Aorta (tissue), 5 donors: ENCODE measurements at regions not wholly inside any gene's neighbourhood (a gene's known extent, or its start where the extent isn't known, plus 50 kb on each side); places are given as distances from the start of the nearest gene placed in this dataset.
"Not testable (repeated sequence)": the region's sequence is repeated elsewhere in the genome, so short reads cannot be mapped to it uniquely, and the experiment has no call there.

ENCODE experiments used
- ATAC-seq: fragments of 200-7000 bp; cut with Tn5 transposase; one replicate; pipeline ENCODE4 v1.9.1; 2022; ENCODE audit warnings: moderate library complexity; ENCODE audit not compliant: low FRiP score
- DNase-seq, 2 donors: peaks; one replicate each; pipeline ENCODE4 v3.0.0-alpha.2; 2020
- H3K27ac ChIP-seq, 2 donors: one replicate each; pipeline ENCODE4 v1.5.1; 2013; ENCODE audit warnings: low read length in 2 of 2, mild to moderate bottlenecking in 2 of 2, moderate library complexity in 2 of 2, control low read depth in 1 of 2, inconsistent platforms in 1 of 2, low read depth in 1 of 2
- H3K27me3 ChIP-seq, 2 donors: one replicate each; pipeline ENCODE4 v1.6.1; 2013; ENCODE audit warnings: control low read depth in 1 of 2, low read length in 1 of 2, mild to moderate bottlenecking in 1 of 2, moderate library complexity in 1 of 2; ENCODE audit not compliant: insufficient read depth in 2 of 2, control insufficient read depth in 1 of 2
- H3K36me3 ChIP-seq, 2 donors: one replicate each; pipeline ENCODE4 v1.6.1; 2013; ENCODE audit warnings: control low read depth in 1 of 2, low read length in 1 of 2, mild to moderate bottlenecking in 1 of 2; ENCODE audit not compliant: insufficient read depth in 2 of 2, control insufficient read depth in 1 of 2
- H3K4me1 ChIP-seq, 2 donors: one replicate each; pipeline ENCODE4 v1.6.1; 2013; ENCODE audit warnings: low read length in 2 of 2, control low read depth in 1 of 2, mild to moderate bottlenecking in 1 of 2, moderate library complexity in 1 of 2; ENCODE audit not compliant: insufficient read depth in 2 of 2, control insufficient read depth in 1 of 2
- H3K4me3 ChIP-seq, 2 donors: one replicate each; pipeline ENCODE4 v1.5.1; 2013; ENCODE audit warnings: low read length in 2 of 2, control low read depth in 1 of 2, mild to moderate bottlenecking in 1 of 2
- H3K9me3 ChIP-seq: one replicate; pipeline ENCODE4 v1.6.1; 2013; ENCODE audit warnings: mild to moderate bottlenecking, low read length; ENCODE audit not compliant: control insufficient read depth
- WGBS, 2 donors: extraction: QIAGEN DNeasy Blood & Tissue Kit; methylation state at CpG; one replicate each; pipeline ENCODE4 v1.1.7; 2013; 5-methylcytosine and 5-hydroxymethylcytosine counted together
- intact Hi-C, 2 donors: fragments of 100-400 bp; cut with DNase I; formaldehyde crosslinking; loops; one replicate each; pipeline versions ENCODE4 v1.14.2 to v1.15.0; 2022
- donor health status: healthy with polysubstance abuse.
- donor health status: Bipolar disorder and iron deficiency.
- donor health status: DM: no; HTN: no; CAD: no.
- donor health status: DM: no; HTN: no; CAD: no.
- donor health status: DM: yes; HTN: yes; CAD: no.

DNA sequence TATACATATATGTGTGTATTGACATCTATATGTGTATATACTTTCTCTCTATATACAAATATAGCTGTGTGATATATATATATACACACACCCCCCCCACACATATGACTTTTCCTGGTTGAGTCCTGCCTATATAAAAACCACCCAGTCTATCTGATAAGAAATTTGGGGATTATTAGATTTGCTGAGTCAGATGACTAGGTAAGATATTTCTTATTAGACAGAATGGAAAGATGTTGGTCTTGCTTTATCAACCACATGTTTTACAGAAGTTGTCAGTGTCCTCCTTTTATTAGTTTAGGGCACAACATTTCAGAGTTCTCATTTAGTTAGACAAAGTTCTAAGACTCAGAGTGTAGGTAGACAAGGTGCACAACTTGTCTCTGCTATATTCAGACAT, 953.3 kb downstream of the METTL15 start:
- intact Hi-C loops = no loop called here
- H3K9me3 ChIP-seq = no peaks in the 10 kb centered on the region
- DNase-seq = no peak

DNA sequence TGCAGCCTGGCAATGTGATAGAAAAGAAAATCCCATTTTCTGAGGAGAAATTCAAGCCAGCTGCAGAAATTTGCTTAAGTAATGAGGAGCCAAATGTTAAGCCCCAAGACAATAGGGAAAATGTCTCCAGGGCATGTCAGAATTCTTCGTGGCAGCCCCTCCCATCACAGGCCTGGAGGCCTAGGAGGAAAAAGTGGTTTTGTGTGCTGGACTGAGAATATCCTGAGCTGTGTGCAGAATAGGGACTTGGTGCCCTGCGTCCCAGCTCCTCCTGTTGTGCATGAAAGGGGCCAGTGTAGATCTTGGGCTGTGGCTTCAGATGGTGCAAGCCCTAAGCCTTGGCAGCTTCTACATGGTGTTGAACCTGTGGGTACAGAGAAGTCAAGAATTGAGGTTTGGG, 948.3 kb downstream of the METTL15 start:
- H3K36me3 ChIP-seq, intact Hi-C loops, H3K27me3 ChIP-seq, H3K4me3 ChIP-seq, H3K4me1 ChIP-seq, ATAC-seq, H3K9me3 ChIP-seq, DNase-seq, H3K27ac ChIP-seq: not testable (repeated sequence)
- WGBS, 2 donors = 79 to 81% methylated on average over 2 of the region's 2 CpGs

More for the DNA sequence above, 953.3 kb downstream of the METTL15 start:
- Histone ChIP-seq H3K36me3 (no peaks in the 10 kb centered on the region), H3K27me3 (no peaks in the 10 kb centered on the region), H3K4me3 (no peak overlapping the region), H3K27ac (no peak overlapping the region), H3K4me1 (no peaks in the 10 kb centered on the region)
- ATAC-seq = no peak

DNA sequence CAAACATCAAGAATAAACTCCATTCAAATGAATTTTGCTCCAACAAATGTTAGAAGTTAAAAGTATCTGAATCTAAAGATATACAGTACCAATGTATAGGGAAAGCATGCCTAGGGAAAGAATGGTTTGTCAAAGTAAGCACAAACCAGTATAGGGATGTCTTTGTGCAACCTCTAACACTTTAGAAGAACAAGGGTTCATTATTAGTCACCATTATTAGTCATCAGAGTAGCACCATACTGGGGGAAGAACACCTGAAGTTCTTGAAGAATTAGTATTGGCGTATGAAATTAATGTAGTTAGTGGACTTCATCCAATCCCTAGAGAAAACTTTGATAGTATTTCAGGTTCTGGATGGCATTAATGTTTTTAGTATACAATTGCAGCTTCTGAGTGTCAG, 943.7 kb downstream of the METTL15 start:
- intact Hi-C loops = no loop called here
- Histone ChIP-seq H3K36me3 (no peaks in the 10 kb centered on the region), H3K27me3 (no peaks in the 10 kb centered on the region), H3K27ac (no peak overlapping the region), H3K9me3 (no peaks in the 10 kb centered on the region), H3K4me3 (no peak overlapping the region), H3K4me1 (no peaks in the 10 kb centered on the region)
- 84 to 93% methylated on average over 1 of the region's 1 CpG for whole genome bisulfite sequencing, 2 donors
- DNase-seq (no peak), ATAC-seq (no peak)

DNA sequence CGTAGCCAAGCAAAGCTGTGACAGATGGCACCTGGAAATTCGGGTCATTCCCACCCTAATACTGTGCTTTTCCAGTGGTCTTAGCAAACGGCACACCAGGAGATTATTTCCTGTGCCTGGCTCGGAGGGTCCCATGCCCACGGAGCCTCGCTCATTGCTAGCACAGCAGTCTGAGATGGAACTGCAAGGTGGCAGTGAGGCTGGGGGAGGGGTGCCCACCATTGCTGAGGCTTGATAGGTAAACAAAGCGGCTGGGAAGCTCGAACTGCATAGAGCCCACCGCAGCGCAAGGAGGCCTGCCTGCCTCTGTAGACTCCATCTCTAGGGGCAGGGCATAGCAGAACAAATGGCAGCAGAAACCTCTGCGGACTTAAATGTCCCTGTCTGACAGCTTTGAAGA, 942.8 kb downstream of the METTL15 start:
- WGBS, 2 donors = 86 to 89% methylated on average over 11 of the region's 11 CpGs
- H3K27ac ChIP-seq, intact Hi-C loops, H3K36me3 ChIP-seq, H3K9me3 ChIP-seq, H3K4me1 ChIP-seq, DNase-seq, H3K4me3 ChIP-seq, H3K27me3 ChIP-seq, ATAC-seq: not testable (repeated sequence)

DNA sequence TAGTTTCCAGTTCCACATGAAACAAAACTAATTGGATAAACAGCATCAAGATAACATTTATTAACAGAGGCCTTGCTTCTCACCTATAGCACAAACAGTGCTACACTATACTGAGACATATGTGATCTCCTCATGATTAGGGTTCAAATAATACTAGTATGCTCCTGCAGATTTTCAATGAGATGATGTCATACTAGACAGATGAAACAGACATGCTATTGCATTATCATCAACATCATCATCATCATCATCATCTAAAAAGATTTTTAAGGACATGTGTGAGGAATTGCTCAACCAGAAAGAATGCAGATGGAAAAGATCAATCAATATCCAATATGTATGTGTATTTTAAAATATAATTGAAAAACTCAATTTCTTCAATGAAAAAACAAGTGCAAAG, 932.3 kb downstream of the METTL15 start:
- no peak for ATAC-seq
- no peaks in the 10 kb centered on the region for H3K36me3 ChIP-seq
- H3K27ac ChIP-seq = no peak overlapping the region
- H3K27me3 ChIP-seq = no peaks in the 10 kb centered on the region
- intact Hi-C loops = no loop called here
- DNase-seq = no peak
- no peaks in the 10 kb centered on the region for H3K9me3 ChIP-seq
- H3K4me3 ChIP-seq = no peak overlapping the region
- no peaks in the 10 kb centered on the region for H3K4me1 ChIP-seq

DNA sequence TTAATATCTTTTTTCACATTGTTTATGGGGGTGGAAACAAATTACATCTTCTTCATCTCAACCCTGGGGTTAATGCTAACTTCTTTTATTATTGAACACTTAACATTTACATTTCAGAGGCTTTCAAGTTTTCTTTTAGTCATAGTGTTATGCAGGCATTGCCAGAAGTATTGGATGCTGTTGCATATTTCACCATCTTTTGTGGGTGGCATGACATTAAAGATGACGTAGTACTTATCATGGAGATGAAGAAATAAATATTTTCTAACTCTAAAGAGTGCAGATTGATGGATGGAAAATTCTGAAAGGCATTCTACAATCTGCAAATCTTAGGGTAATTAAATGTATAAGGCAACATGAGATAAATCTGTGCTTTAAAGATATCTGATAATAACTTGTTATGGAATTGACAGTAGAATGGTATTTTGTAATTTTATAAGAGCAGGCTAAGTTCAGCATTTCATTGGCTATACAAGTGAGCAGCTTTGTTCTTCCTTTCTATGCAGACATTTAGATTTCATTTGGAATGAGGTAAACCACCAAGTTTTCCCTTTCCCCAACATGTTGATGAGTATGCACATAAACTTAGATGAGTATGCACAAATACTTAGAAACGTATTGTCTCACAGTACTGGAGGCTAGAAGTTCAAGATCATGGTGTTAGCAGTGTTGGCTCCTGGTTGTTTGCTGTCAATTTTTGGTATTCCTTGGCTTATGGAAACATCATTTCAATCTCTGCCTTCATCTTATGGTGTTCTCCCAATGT, 924.4 kb downstream of the METTL15 start:
- Histone ChIP-seq H3K9me3 (no peaks in the 10 kb centered on the region), H3K4me1 (no peaks in the 10 kb centered on the region), H3K4me3 (no peak overlapping the region), H3K27ac (no peak overlapping the region), H3K27me3 (no peaks in the 10 kb centered on the region), H3K36me3 (no peaks in the 10 kb centered on the region)
- ATAC-seq (no peak), DNase-seq (no peak)
- WGBS, 2 donors = 27 to 70% methylated on average over 2 of the region's 2 CpGs
- intact Hi-C loops = no loop called here

DNA sequence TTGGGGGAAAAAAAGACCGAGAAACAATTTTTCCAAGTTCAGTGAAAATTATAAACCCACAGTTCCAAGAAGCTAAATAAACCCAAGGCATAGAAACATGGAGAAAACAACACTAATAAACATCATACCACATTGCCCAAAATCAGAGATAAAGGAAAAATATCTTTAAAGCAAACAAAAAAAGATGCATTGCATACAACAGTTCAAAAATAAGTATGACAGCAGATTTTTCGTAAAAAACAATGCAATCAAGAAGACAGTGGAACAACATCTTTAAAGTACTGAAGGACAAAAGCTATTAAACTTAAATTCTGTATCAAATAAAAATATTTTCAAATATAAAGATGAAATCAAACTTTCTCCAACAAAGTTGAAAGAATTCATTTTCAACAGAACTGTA, 921.3 kb downstream of the METTL15 start:
- H3K9me3 ChIP-seq = no peaks in the 10 kb centered on the region
- WGBS, 2 donors = 83 to 89% methylated on average over 2 of the region's 2 CpGs
- intact Hi-C loops = no loop called here
- no peak overlapping the region for H3K4me3 ChIP-seq
- H3K36me3 ChIP-seq = no peaks in the 10 kb centered on the region
- ATAC-seq (no peak), DNase-seq (no peak)
- no peak overlapping the region for H3K27ac ChIP-seq
- no peaks in the 10 kb centered on the region for H3K4me1 ChIP-seq
- H3K27me3 ChIP-seq = no peaks in the 10 kb centered on the region

DNA sequence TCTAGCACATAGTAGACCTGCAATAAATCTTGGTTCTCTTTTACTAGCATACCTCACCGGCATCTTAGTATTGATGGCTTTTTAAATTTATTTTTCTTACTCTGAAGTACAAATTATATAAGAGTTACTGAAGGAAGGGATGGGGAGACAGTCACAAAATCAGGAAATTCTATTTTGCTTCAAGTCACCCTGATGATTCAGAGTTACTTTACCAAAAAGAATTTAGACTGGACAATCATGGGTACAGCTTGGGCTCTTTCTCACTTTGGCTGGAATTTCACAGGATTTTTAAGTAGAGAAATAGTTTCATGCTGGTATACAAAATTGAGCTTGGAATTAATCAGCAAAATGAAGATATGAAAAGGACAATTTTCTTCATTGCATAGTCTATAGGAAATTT, 919.2 kb downstream of the METTL15 start:
- no peak for DNase-seq
- intact Hi-C loops = no loop called here
- H3K4me3 ChIP-seq = no peak overlapping the region
- no peaks in the 10 kb centered on the region for H3K9me3 ChIP-seq
- 38 to 48% methylated on average over 1 of the region's 1 CpG for WGBS, 2 donors
- H3K36me3 ChIP-seq = no peaks in the 10 kb centered on the region
- H3K27me3 ChIP-seq = no peaks in the 10 kb centered on the region
- no peak for ATAC-seq
- H3K4me1 ChIP-seq = peaks cover 0 to 2% of the 10 kb centered on the region in 2 donors
- no peak overlapping the region for H3K27ac ChIP-seq

DNA sequence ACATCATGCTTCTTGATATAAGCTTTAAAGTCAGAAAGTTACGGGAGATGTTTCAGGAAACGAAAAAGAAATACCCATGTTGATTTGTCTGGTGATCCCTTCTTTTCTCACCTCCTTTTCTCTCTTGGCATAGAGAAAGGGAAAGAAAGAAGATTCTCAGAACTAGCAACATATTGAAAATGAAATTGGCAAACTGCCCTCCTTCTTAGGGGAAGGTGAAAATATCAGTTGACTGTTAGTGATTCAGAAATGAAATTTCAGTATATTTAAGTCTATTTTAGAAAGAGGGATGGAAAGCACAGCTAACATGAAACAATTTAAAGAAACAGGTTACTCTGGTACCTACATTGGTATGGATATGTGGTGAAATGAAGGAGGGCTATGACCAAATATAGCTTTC, 918.1 kb downstream of the METTL15 start:
- intact Hi-C loops = no loop called here
- no peak for DNase-seq

More for the DNA sequence above, 918.1 kb downstream of the METTL15 start:
- Histone ChIP-seq H3K36me3 (no peaks in the 10 kb centered on the region), H3K9me3 (no peaks in the 10 kb centered on the region), H3K4me1 (peaks cover 0 to 2% of the 10 kb centered on the region in 2 donors), H3K4me3 (no peak overlapping the region), H3K27ac (no peak overlapping the region), H3K27me3 (no peaks in the 10 kb centered on the region)
- ATAC-seq = no peak
- WGBS, 2 donors = 94% methylated on average over 2 of the region's 2 CpGs
